NB4 (cell line): ENCODE measurements at regions not wholly inside any gene's neighbourhood (a gene's known extent, or its start where the extent isn't known, plus 50 kb on each side); places are given as distances from the start of the nearest gene placed in this dataset.
A peak's percentile ranks its signal among the peaks of the same experiment; 100 is the strongest.

Experiments used
- DNase-seq: peaks from one replicate; pipeline ENCODE4 v3.0.0; 2010; ENCODE audit warnings: low read depth
- H3K4me3 ChIP-seq: one replicate; pipeline ENCODE4 v1.5.1; 2011; ENCODE audit warnings: mild to moderate bottlenecking, low read depth, low read length, moderate library complexity
- CTCF ChIP-seq: IDR thresholded peaks from one replicate; pipeline ENCODE4 v1.5.1; 2012; ENCODE audit warnings: low read depth, low read length
- MAX ChIP-seq: IDR thresholded peaks from 2 replicates; pipeline ENCODE4 v1.6.1; 2011; ENCODE audit warnings: low read depth, low read length
- MYC ChIP-seq: IDR thresholded peaks from 2 replicates; pipeline ENCODE4 v1.6.1; 2011; ENCODE audit warnings: low read depth, low read length
- POLR2A ChIP-seq: IDR thresholded peaks from 2 replicates; pipeline ENCODE4 v1.6.1; 2011; ENCODE audit warnings: mild to moderate bottlenecking; ENCODE audit not compliant: insufficient read length; ENCODE audit errors: extremely low read depth

- no peak for DNase-seq
- no peak overlapping the region for H3K4me3 ChIP-seq
- TF ChIP-seq MAX: no peak
- no peak for TF ChIP-seq POLR2A
- no peak for TF ChIP-seq CTCF
- no peak for TF ChIP-seq MYC
Observed at GRCh38 chr1:5555853-5556252, 436.4 kb downstream of the NPHP4 start.

- DNase-seq: no peak
- TF ChIP-seq CTCF: no peak
- no peak for TF ChIP-seq MYC
- no peak for TF ChIP-seq MAX
- no peak for TF ChIP-seq POLR2A
- H3K4me3 ChIP-seq: no peak overlapping the region
Observed at GRCh38 chr1:5554784-5555183, 437.4 kb downstream of the NPHP4 start.

- no peak for DNase-seq
- H3K4me3 ChIP-seq: no peak overlapping the region
- no peak for TF ChIP-seq CTCF
- no peak for TF ChIP-seq MAX
- TF ChIP-seq MYC: no peak
- no peak for TF ChIP-seq POLR2A
Observed at GRCh38 chr1:5554111-5554510, 438.1 kb downstream of the NPHP4 start.

GRCh38 chr1:5552787-5553484 lies 439.3 kb downstream of the NPHP4 start:
- TF ChIP-seq CTCF: no peak
- TF ChIP-seq POLR2A: no peak
- no peak for TF ChIP-seq MAX
- TF ChIP-seq MYC: no peak
- DNase-seq: no peak
- H3K4me3 ChIP-seq: no peak overlapping the region

- peak; percentile 11 for DNase-seq
- H3K4me3 ChIP-seq: no peak overlapping the region
Observed at GRCh38 chr1:5551274-5551975, 440.8 kb downstream of the NPHP4 start.

More at GRCh38 chr1:5551274-5551975, 440.8 kb downstream of the NPHP4 start:
- no peak for TF ChIP-seq POLR2A
- no peak for TF ChIP-seq MAX
- no peak for TF ChIP-seq MYC
- no peak for TF ChIP-seq CTCF
